ENCODE measurements at regions not wholly inside any gene's neighbourhood (a gene's known extent, or its start where the extent isn't known, plus 50 kb on each side); places are given as distances from the start of the nearest gene placed in this dataset.

- no peak for DNase-seq
These were observed 63.9 kb upstream of the GALNT9 start for GRCh38 chr12:132393245-132393795.

GRCh38 chr12:132392389-132393244 lies 63.2 kb upstream of the GALNT9 start:
- DNase-seq: no peak

- DNase-seq: no peak
These were observed 62.1 kb upstream of the GALNT9 start for GRCh38 chr12:132391326-132392041.

GRCh38 chr12:132390287-132391076 lies 61.1 kb upstream of the GALNT9 start:
- DNase-seq: no peak

- DNase-seq: no peak
These were observed 60.3 kb upstream of the GALNT9 start for GRCh38 chr12:132389526-132390286.

- DNase-seq: no peak
These were observed 59.6 kb upstream of the GALNT9 start for GRCh38 chr12:132389026-132389425.

- no peak for DNase-seq
These were observed 59.1 kb upstream of the GALNT9 start for GRCh38 chr12:132388379-132389015.

GRCh38 chr12:132386926-132387497 lies 57.6 kb upstream of the GALNT9 start:
- DNase-seq: no peak

GRCh38 chr12:132385923-132386751 lies 56.7 kb upstream of the GALNT9 start:
- no peak for DNase-seq

GRCh38 chr12:132384916-132385774 lies 55.8 kb upstream of the GALNT9 start:
- no peak for DNase-seq

- DNase-seq: no peak
These were observed 51.3 kb upstream of the GALNT9 start for GRCh38 chr12:132380641-132381040.

GRCh38 chr12:132379996-132380395 lies 50.6 kb upstream of the GALNT9 start:
- DNase-seq: no peak

GRCh38 chr12:132379576-132379975 lies 50.2 kb upstream of the GALNT9 start:
- DNase-seq: no peak

Measured in MV-4-11 (cell line).